ENCODE measurements at regions not wholly inside any gene's neighbourhood (a gene's known extent, or its start where the extent isn't known, plus 50 kb on each side); places are given as distances from the start of the nearest gene placed in this dataset.
"Not testable (repeated sequence)": the region's sequence is repeated elsewhere in the genome, so short reads cannot be mapped to it uniquely, and the experiment has no call there.

DNA sequence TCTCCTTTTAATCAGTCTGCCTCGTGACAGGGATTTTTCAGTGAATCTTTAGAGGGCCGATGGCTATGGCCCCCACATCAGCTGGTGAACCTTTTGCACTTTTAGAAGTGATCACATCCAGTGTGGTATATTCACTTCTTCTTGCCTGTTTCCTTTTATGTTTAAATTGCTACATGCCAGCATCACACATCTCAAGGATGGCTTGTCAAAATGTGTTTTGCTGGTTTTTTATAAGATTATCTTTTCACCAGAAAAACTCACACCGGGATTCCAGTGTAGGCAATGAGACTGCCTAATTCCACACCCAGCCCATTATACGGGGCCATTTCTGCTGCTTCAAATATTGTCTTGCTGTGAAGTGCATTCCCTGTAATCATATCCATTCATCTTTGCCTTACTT, 1151.7 kb upstream of the ADGRL4 start:
- ATAC-seq, result no peak
- intact Hi-C loops (cut with DNase I), result no loop called here

DNA sequence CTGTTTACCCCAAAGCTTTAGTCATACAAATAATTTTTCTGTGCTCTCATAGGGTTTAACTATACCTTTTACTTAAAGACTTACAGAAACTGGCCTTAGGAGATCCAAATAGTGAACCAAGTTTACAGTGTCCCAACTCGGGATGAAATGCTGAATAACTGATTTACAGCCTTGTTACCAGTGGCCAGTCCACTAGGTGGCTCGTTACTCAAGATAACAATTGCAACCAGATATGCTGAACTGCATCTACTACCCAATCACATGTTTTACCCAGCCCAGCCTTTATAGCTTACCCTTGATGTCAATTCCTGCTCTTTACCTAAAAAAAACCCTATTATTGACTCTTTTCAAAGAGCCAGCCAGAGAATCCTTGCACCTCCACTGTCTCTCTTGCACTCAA, 1148.8 kb upstream of the ADGRL4 start:
- intact Hi-C loops (cut with DNase I), result no loop called here
- DNase-seq, result no peak
- ATAC-seq, result no peak

More for the DNA sequence above, 1151.7 kb upstream of the ADGRL4 start:
- no peak for DNase-seq

DNA sequence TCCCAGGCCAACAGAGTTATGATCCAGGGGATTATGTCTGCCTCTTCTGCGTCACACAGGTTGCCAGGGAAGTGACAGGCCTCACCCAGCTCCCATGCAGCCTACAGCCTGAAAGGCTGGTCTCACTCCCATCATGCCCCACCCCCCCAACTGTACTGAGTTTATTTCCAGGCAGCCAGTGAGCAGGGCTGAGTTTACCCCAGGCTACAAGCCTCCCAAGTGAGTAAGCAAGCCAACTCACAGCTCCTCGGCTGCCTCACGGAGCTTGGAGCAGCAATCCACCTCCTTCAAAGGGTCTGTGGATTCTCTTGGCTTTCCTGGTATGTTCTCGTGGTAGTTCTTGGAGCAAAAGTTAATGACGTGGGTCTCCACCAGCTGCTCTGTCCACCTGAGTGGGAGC, 1147.6 kb upstream of the ADGRL4 start:
- intact Hi-C loops (cut with DNase I), result no loop called here
- DNase-seq (no peak), ATAC-seq (no peak)

DNA sequence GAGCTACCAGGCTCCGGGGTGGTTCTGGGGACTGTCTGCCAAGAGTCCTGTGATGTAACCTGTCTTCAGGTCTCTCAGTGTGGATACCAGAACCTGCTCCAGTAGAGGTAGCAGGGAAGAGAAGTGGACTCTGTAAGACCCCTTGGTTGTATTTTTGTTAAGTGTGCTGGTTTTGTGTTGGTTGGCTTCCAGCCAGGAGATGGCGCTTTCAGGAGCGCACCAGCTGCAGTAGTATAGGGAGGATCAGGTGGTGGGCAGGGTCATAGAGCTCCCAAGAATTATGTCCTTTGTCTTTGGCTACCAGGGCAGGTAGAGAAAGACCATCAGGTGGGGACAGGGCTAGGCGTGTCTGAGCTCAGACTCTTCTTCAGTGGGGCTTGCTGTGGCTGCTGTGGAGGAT, 1147.2 kb upstream of the ADGRL4 start:
- DNase-seq (no peak), ATAC-seq (no peak)
- intact Hi-C loops (cut with DNase I), result no loop called here

DNA sequence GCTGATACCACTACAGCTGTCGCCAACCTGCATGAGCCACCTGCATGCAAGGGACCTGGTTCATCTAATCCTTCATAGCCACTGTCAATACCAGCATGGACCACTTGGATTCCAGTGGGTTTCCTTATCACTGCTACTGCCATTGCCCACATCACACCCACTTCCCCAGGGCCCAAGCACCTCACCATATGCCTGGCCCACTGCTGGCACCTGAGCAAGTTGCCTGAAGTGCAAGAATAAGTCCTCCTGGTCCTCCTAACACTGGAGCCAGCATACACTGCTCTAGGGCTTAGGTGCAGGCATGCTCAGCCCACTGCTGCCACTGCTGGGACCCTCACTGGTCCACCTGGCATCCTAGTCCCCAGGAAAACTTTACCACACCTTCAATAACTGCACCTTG, 1136.8 kb upstream of the ADGRL4 start:
- no peak for DNase-seq
- intact Hi-C loops (cut with DNase I), result no loop called here
- no peak for ATAC-seq

DNA sequence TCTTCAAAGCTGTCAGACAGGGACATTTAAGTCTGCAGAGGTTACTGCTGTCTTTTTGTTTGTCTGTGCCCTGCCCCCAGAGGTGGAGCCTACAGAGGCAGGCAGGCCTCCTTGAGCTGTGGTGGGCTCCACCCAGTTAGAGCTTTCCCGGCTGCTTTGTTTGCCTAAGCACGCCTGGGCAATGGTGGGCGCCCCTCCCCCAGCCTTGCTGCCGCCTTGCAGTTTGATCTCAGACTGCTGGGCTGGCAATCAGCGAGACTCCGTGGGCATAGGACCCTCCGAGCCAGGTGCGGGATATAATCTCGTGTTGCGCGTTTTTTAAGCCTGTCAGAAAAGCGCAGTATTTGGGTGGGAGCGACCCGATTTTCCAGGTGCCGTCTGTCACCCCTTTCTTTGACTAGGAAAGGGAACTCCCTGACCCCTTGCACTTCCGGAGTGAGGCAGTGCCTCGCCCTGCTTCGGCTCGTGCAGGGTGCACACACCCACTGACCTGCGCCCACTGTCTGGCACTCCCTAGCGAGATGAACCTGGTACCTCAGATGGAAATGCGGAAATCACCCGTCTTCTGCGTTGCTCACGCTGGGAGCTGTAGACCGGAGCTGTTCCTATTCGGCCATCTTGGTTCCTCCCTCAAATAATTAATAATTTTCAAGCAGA, 1131.5 kb upstream of the ADGRL4 start:
- DNase-seq; intact Hi-C loops (cut with DNase I); ATAC-seq: not testable (repeated sequence)

DNA sequence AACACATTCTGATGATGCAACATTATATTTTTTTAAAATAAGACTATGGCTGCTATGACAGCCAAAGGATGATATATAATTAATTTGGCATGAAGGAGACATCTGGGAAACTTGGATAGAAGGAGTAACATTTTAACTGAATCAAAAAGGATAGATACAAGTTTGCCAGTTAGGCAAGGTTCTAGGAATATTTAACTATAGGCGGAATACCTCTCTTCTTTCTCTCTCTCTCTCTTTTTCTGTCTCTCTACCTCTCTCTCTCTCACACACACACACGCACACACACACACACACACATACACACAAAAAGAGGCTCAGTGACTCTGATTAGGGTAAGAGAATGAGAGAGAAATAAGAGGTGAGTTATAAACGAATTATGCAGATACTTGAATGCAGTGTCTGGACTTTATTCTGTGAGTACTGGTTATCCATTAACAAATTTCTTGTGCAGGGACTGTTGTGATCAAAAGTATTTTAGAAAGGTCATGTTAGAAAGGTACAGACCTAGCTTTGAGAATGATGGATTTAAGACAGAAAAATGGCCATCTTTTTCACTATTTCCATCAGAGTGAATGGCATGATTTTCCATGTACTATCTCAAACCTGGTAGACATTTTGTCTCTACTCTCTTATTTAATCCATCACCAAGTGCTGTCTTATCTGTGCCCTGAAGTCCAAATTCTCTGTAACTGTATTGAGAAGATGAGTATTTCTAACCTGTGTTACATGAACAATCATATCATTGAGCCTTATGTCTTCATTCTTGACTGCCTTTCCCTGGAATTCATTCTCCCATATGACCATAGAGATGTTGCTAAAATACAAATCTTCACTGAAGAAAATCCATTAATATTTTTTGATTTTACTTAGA, 1106.9 kb upstream of the ADGRL4 start:
- intact Hi-C loops (cut with DNase I), result no loop called here
- DNase-seq, result no peak
- ATAC-seq, result no peak

DNA sequence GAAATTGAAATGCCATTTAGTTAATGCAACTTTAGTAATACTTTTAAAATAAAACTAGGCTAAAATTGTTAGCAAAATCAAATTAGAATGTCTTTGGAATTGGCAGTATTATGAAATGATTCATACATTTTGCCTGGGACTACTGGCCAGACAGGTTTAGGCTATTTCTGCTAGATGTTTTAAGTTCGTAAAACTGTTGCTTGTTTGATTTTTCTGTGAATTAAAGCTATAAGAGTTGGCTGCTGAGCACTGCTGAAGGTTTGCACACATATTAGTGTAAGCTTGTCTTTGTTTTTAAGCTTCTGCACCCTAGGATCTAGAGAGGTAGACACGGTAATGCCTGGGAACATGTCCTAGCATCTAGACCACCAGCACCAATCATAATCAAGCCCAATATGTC, 1094.6 kb upstream of the ADGRL4 start:
- no peak for ATAC-seq
- intact Hi-C loops (cut with DNase I), result no loop called here
- DNase-seq, result no peak

DNA sequence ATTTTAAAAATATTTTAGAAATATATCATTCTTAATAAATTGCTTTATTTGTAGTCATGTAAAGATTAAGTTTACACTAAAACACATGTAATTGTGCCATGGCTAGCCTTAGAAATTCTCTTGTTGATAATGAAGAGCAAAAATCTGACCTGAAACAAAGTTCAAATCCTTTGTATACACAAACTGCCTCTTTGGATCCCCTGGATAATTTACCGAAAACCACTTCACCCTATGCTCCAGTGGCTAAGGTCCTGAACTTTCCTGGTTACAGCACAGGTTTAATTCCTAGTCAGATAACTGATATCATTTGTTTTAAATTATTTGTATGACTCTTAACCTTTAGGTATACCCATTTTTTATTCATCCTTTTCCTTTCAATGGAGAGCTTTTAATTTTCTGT, 1093.2 kb upstream of the ADGRL4 start:
- intact Hi-C loops (cut with DNase I), result no loop called here
- no peak for DNase-seq

DNA sequence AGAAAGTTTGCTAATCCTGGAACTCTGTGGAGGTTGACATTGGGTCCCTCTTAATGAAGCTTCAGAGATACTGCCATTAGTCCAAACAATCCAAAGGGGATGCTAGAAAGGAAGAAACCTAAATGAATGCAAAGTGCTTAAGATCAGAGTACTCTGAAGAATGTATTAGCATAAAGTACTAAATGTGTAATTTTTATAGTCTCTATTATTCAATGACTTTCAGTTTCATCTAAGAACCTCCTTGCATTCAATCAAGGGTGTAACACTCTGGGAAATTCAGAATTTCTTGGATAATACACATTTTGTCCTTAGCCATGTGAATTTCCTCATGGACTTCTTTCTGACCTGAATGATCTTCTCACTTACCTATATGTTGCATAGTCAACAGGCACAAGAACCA, 1078.5 kb upstream of the ADGRL4 start:
- no peak for DNase-seq
- no peak for ATAC-seq
- intact Hi-C loops (cut with DNase I), result no loop called here

More for the DNA sequence above, 1093.2 kb upstream of the ADGRL4 start:
- ATAC-seq, result no peak

DNA sequence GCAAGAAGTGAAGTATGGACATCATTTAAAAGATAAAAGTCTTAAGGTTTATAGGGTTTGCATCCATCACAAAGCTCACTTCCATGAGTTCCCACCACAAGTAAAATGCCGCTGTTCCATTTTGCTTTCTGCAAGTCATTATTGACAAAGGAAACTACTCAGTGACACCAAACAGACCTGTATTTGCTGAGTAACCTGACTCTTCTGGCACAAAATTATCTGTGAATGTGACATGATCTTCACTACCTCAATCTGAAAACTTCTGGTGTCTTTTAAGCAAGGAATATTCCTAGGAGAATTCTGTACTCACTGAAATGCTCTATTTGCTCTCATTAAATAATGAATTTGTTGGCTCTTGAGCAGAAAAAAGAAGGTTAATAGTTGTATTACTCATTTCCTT, 1077.4 kb upstream of the ADGRL4 start:
- intact Hi-C loops (cut with DNase I), result no loop called here
- ATAC-seq (no peak), DNase-seq (no peak)

DNA sequence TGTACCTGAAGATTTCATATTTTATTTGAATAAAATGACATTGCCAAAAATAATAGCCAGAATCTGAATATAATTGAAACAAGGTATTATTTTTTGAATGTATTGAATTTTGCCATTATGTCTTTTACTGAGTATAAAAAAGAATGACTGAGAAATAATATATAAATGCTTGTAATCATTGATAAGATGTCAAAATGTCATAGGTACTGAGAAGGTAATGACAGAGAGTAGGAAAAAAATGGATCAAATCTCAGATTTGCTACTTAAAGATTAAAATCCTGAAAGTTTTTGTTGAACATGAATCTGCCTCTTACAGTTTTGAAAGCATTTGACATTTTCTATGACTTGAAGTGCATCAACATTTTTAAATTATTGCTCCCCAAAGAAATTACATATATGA, 1069.9 kb upstream of the ADGRL4 start:
- ATAC-seq, result no peak
- intact Hi-C loops (cut with DNase I), result no loop called here
- no peak for DNase-seq

DNA sequence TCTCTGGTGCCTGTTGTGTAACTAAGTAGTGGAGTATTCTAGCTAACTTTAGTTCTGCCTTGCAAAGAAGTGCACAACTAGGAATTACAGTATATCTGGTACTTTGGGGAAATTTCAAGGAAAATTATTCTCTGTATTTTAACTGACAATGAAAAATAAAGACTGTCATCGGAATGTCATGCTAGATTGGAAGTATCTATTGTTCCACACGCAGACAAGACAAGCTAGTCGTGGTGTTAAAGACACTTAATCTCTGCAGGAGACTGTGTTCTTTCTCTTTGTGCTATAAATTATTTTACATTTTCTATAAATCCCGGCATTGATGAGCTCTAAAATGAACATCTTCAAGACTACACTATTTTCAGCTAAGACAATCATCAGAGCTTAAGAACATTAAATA, 1068.8 kb upstream of the ADGRL4 start:
- DNase-seq (no peak), ATAC-seq (no peak)
- intact Hi-C loops (cut with DNase I), result no loop called here

DNA sequence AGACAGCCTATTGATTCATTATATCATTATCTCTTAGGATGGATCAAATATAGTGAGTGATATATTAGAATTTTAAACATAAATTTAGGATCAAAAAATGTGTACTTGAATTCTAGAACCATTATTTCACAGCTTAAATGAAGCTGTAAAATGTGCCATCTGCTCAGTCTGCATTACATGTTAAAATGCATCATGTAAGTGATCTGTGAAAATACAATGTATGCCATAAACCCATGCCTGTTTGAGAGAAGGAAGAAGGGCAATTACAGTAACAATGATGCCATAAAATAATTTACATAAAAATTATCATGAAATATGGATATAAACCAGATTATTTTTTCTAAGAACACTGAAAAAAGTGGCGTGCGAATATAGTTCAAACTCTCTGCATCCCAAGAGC, 1066.0 kb upstream of the ADGRL4 start:
- intact Hi-C loops (cut with DNase I), result no loop called here
- no peak for ATAC-seq
- no peak for DNase-seq

DNA sequence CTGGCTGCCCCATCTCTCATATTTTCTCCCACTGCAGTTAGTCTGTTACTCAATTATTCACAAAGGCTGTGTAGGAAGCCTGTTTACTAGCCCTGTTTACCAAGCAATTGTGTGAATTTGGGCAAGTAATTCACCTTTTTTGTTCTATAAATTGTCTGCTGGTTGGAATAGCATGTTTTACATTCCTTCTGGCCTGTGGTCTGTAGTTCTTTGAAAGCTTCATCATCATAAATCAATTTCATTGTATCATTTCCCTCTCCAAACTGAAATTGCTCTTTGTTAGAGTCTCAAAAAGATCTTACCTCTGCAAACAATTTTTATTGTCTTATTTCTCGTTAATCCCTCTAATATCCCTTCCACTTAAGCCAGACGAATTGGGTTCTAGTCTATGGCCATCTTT, 1059.5 kb upstream of the ADGRL4 start:
- no peak for DNase-seq
- no peak for ATAC-seq
- intact Hi-C loops (cut with DNase I), result no loop called here

DNA sequence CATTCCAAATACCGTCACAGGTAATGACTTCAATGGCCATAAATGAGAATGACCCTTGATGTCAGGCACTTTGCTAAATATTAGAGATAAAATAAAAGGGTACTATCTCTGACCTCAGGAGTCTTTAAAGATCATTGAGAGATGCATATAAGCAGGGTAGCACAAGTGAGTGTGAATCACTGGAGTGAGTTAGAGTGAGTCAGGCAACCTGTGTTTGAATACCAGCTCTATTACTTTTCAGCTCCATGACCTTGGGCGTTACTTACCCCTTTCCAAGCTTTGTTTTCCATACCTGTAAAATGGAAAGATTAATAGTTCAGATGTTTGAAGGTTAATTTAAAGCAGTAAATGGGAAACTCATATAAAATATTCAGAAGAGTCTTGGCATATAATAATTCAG, 1058.0 kb upstream of the ADGRL4 start:
- intact Hi-C loops (cut with DNase I), result no loop called here
- no peak for ATAC-seq
- no peak for DNase-seq

DNA sequence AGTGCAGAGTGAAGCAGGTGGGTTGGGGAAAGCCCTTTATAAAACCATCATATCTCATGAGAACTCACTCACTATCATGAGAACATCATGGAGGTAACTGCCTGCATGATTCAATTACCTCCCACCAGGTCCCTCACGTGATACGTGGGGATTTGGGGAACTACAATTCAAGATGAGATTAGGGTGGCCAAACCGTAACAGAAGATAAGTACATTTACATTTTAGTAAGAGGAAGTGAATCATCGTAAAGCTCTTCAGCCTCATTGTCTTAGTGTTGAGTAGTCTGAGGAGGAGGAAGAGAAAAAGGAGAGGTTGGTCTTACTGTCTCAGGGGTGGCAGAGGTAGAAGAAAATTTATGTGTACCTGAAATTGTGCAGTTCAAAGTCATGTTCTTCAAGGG, 1053.4 kb upstream of the ADGRL4 start:
- DNase-seq (no peak), ATAC-seq (no peak)
- intact Hi-C loops (cut with DNase I), result no loop called here

DNA sequence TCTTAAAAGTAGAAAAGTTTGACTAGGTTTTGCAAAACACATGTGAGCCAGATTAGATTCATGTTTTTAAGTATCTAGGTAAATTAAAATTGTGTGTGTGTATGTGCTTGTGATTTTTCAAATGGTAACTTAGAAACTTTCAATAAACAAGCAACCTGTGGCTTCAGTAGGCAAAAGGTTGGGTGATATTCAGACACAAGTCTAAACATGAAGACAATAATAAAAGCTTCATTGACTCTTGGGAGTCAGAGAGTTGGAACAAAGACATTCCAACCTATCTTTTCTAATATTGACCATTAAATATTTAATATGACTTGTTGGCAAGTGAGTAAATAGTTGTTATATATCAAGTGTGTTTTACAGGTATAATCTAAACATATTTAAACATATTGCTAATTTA, 1049.6 kb upstream of the ADGRL4 start:
- ATAC-seq, result no peak
- DNase-seq, result no peak
- intact Hi-C loops (cut with DNase I), result no loop called here

DNA sequence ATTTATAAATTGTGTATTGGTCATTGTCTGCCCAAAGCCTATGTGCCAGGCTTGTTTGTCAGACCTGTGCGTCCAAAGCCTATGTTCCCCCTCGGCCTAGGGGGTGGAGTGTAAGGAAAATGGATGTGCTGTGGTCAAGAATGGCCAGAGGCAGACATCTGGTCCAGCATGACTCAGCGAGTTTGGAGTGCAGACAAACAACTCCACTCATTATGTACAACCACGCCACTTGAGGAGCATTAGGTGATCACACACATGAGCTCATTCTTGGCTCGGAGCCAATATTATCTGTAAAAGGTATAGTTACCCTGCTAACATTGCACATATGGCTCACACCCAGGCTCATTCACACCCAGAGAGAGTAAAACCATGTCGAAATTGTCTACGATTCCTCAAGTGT, 1047.6 kb upstream of the ADGRL4 start:
- DNase-seq (no peak), ATAC-seq (peak in 1 of 2 donors; percentile 30)
- intact Hi-C loops (cut with DNase I), result no loop called here

DNA sequence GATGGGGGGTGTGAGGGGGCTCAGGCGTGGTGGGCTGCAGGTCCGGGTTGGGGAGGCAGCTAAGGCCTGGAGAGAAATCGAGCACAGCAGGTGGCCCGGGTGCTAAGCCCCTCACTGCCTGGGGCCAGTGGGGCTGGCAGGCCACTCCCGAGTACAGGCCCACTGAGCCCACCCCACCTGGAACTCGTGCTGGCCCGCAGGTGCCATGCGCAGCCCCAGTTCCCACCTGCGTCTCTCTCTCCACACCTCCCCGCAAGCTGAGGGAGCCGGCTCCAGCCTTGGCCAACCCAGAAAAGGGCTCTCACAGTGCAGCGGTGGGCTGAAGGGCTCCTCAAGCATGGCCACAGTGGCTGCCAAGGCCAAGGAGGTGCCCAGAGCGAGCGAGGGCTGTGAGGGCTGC, 1047.1 kb upstream of the ADGRL4 start:
- intact Hi-C loops (cut with DNase I), result no loop called here

DNA sequence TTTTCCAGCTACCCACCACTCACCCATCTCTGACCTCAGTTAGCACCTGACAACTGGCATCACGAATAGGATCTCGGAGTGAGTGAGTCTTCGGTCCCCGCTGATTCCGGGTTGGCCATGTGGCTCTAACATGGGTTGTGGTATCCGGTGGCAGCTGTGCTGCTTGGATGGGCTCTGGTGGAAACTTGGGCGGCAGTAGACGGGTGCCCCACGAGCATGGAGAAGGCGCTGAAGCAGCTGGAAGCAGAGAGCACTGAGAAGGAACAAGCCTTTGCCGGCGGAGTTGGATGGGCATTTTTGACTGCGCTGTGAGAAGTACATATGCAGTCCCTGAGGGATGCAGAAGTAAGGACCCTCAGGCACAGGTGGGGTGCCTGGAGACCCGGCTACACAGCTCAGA, 1044.0 kb upstream of the ADGRL4 start:
- intact Hi-C loops (cut with DNase I), result no loop called here
- ATAC-seq (no peak), DNase-seq (no peak)

More for the DNA sequence above, 1047.1 kb upstream of the ADGRL4 start:
- ATAC-seq, result no peak
- DNase-seq, result no peak

Measured in left cardiac atrium (tissue), 4 donors.